IMR-90 (cell line): ENCODE measurements at regions not wholly inside any gene's neighbourhood (a gene's known extent, or its start where the extent isn't known, plus 50 kb on each side); places are given as distances from the start of the nearest gene placed in this dataset.

Source experiments
- ATAC-seq: fragments of 200-7000 bp; cut with Tn5 transposase; 2 replicates; pipeline ENCODE4 v1.9.1; 2020; ENCODE audit warnings: low read depth, mild to moderate bottlenecking, moderate library complexity
- BruUV-seq: library from RNA; stranded (reverse); fragments of 400-500 nt; replicated peaks from 2 replicates; lab custom pipeline; 2021; lab: Mats Ljungman, UMichigan
- CTCF ChIA-PET: fragments of 300-600 bp; formaldehyde crosslinking; extraction: SDS; loops from one replicate; lab custom pipeline; 2021; ENCODE audit warnings: antibody characterized with exemption; lab: Yijun Ruan, JAX
- POLR2A ChIA-PET: fragments of 300-600 bp; sonication (Branson Sonifier 250); formaldehyde crosslinking; loops from one replicate; lab custom pipeline; 2022; ENCODE audit warnings: antibody characterized with exemption; ENCODE audit not compliant: unreplicated experiment; lab: Charles Lee
- DNase-seq: peaks from one replicate; pipeline ENCODE4 v3.0.0; 2013
- H2AFZ ChIP-seq: replicated peaks from 2 replicates; pipeline ENCODE3; 2013; ENCODE audit warnings: low read length, mild to moderate bottlenecking; ENCODE audit not compliant: poor library complexity
- H2AK5ac ChIP-seq: 2 replicates; pipeline ENCODE4 v1.6.1; 2013; ENCODE audit warnings: low read depth, low read length, inconsistent platforms
- H2AK9ac ChIP-seq: replicated peaks from 2 replicates; pipeline ENCODE3; 2013; ENCODE audit warnings: mild to moderate bottlenecking, low read depth, low read length, moderate library complexity; ENCODE audit not compliant: poor library complexity
- H2BK120ac ChIP-seq: 2 replicates; pipeline ENCODE4 v1.6.1; 2013; ENCODE audit warnings: low read depth, low read length, inconsistent platforms
- H2BK15ac ChIP-seq: 3 replicates; pipeline ENCODE4 v1.6.1; 2013; ENCODE audit warnings: low read depth, low read length, inconsistent platforms
- H2BK20ac ChIP-seq: 2 replicates; pipeline ENCODE4 v1.6.1; 2013; ENCODE audit warnings: low read depth, mild to moderate bottlenecking, inconsistent platforms, low read length, moderate library complexity
- H2BK5ac ChIP-seq: 2 replicates; pipeline ENCODE4 v1.6.1; 2013; ENCODE audit warnings: mild to moderate bottlenecking, low read depth, low read length, inconsistent platforms; ENCODE audit not compliant: poor library complexity, severe bottlenecking
- H3K14ac ChIP-seq: replicated peaks from 2 replicates; pipeline ENCODE4 v1.6.1; 2013; ENCODE audit warnings: low read depth, low read length, inconsistent platforms
- H3K18ac ChIP-seq: 2 replicates; pipeline ENCODE4 v1.6.1; 2013; ENCODE audit warnings: low read depth, low read length, control low read depth
- H3K23ac ChIP-seq: 2 replicates; pipeline ENCODE4 v1.6.1; 2013; ENCODE audit warnings: low read depth, low read length, inconsistent platforms
- H3K27ac ChIP-seq: 2 replicates; pipeline ENCODE4 v1.5.1; 2013; ENCODE audit warnings: mild to moderate bottlenecking, control low read depth, low read length; ENCODE audit not compliant: insufficient read depth
- H3K27me3 ChIP-seq: 2 replicates; pipeline ENCODE4 v1.6.1; 2013; ENCODE audit warnings: low read length; ENCODE audit not compliant: control insufficient read depth, insufficient read depth
- H3K36me3 ChIP-seq: 2 replicates; pipeline ENCODE4 v1.6.1; 2013; ENCODE audit warnings: low read length, mixed read lengths; ENCODE audit not compliant: control insufficient read depth, insufficient read depth
- H3K4ac ChIP-seq: 2 replicates; pipeline ENCODE4 v1.6.1; 2013; ENCODE audit warnings: low read depth, low read length, inconsistent platforms
- H3K4me1 ChIP-seq: 2 replicates; pipeline ENCODE4 v1.6.1; 2013; ENCODE audit warnings: low read length, mixed read lengths; ENCODE audit not compliant: control insufficient read depth, insufficient read depth
- H3K4me2 ChIP-seq: 2 replicates; pipeline ENCODE4 v1.6.1; 2013; ENCODE audit warnings: low read depth, mild to moderate bottlenecking, control low read depth, low read length, moderate library complexity
- H3K4me3 ChIP-seq: 2 replicates; pipeline ENCODE4 v1.5.1; 2013; ENCODE audit warnings: low read depth, mild to moderate bottlenecking, control low read depth, low read length, moderate library complexity; ENCODE audit not compliant: insufficient read depth
- H3K56ac ChIP-seq: 2 replicates; pipeline ENCODE4 v1.6.1; 2013; ENCODE audit warnings: low read length, inconsistent platforms; ENCODE audit not compliant: insufficient read depth; ENCODE audit errors: extremely low read depth
- H3K79me1 ChIP-seq, 2 experiments: 2 replicates each; pipeline ENCODE4 v1.6.1; 2013; ENCODE audit warnings: low read length in 2 of 2, inconsistent platforms in 1 of 2, low read depth in 1 of 2
- H3K9ac ChIP-seq: 2 replicates; pipeline ENCODE4 v1.6.1; 2013; ENCODE audit warnings: low read depth, low read length, control low read depth
- H3K9me1 ChIP-seq: 2 replicates; pipeline ENCODE4 v1.6.1; 2013; ENCODE audit warnings: low read length, inconsistent platforms; ENCODE audit not compliant: insufficient read depth
- H3K9me3 ChIP-seq: 2 replicates; pipeline ENCODE4 v1.6.1; 2013; ENCODE audit warnings: low read length; ENCODE audit not compliant: control insufficient read depth, insufficient read depth
- H4K20me1 ChIP-seq: 2 replicates; pipeline ENCODE4 v1.6.1; 2013; ENCODE audit warnings: low read length, inconsistent platforms; ENCODE audit not compliant: insufficient read depth
- H4K5ac ChIP-seq: 2 replicates; pipeline ENCODE4 v1.6.1; 2013; ENCODE audit warnings: mild to moderate bottlenecking, low read depth, low read length, control low read depth
- H4K8ac ChIP-seq, 2 experiments: 2 replicates each; pipeline ENCODE4 v1.6.1; 2013; ENCODE audit warnings: low read depth in 2 of 2, low read length in 2 of 2, control low read depth in 1 of 2, inconsistent platforms in 1 of 2
- H4K91ac ChIP-seq: 2 replicates; pipeline ENCODE4 v1.6.1; 2013; ENCODE audit warnings: low read depth, low read length, inconsistent platforms; ENCODE audit not compliant: insufficient read depth
- BHLHE40 ChIP-seq: fragments of 150-350 bp; IDR thresholded peaks from 2 replicates; pipeline ENCODE4 v1.6.1; 2016; ENCODE audit warnings: mild to moderate bottlenecking, low read depth, low read length
- CHD1 ChIP-seq: IDR thresholded peaks from 2 replicates; pipeline ENCODE4 v1.6.1; 2012; ENCODE audit warnings: low read depth, low read length, improper control_type of control experiment
- FOS ChIP-seq: fragments of 150-350 bp; IDR thresholded peaks from 2 replicates; pipeline ENCODE4 v1.6.1; 2016; ENCODE audit warnings: low read depth, low read length
- MAFK ChIP-seq: IDR thresholded peaks from 2 replicates; pipeline ENCODE4 v1.6.1; 2012; ENCODE audit warnings: low read depth, low read length, improper control_type of control experiment
- NFE2L2 ChIP-seq: fragments of 150-350 bp; IDR thresholded peaks from 2 replicates; pipeline ENCODE4 v1.6.1; 2016; ENCODE audit warnings: low read depth, mild to moderate bottlenecking, low read length
- POLR2A ChIP-seq: IDR thresholded peaks from 2 replicates; pipeline ENCODE4 v1.6.1; 2012; ENCODE audit warnings: mild to moderate bottlenecking, low read depth, low read length
- RCOR1 ChIP-seq: IDR thresholded peaks from 2 replicates; pipeline ENCODE4 v1.6.1; 2012; ENCODE audit warnings: mild to moderate bottlenecking, low read length, improper control_type of control experiment; ENCODE audit not compliant: insufficient replicate concordance
- RFX5 ChIP-seq: IDR thresholded peaks from 2 replicates; pipeline ENCODE4 v1.8.0; 2012; ENCODE audit warnings: low read depth, mild to moderate bottlenecking, low read length, moderate library complexity
- SMC3 ChIP-seq: fragments of 150-350 bp; IDR thresholded peaks from 2 replicates; pipeline ENCODE4 v1.6.1; 2016; ENCODE audit warnings: low read depth, mild to moderate bottlenecking, antibody characterized with exemption, low read length, moderate library complexity
- WGBS, 2 experiments: methylation state at CpG; one replicate each; pipeline versions ENCODE4 v1.1.5 to v1.1.7; 2013; ENCODE audit warnings: missing lambda C conversion rate in 2 of 2; ENCODE audit not compliant: insufficient read length in 1 of 2; ENCODE audit errors: extremely low coverage in 2 of 2; 5-methylcytosine and 5-hydroxymethylcytosine counted together
- dilution Hi-C: fragments of 300-500 bp; cut with HindIII; formaldehyde crosslinking; loops from one replicate; pipeline ENCODE4 v1.14.3; 2018; ENCODE audit warnings: low sequenced_read_pairs; ENCODE audit not compliant: unreplicated experiment
- in situ Hi-C: fragments of 300-500 bp; cut with MboI; formaldehyde crosslinking; loops from 3 replicates; pipeline ENCODE4 v1.14.3; 2019; ENCODE audit warnings: low sequenced_read_pairs, inconsistent platforms, mixed read lengths
- intact Hi-C: fragments of 100-400 bp; cut with micrococcal nuclease; formaldehyde crosslinking; loops from 2 replicates; pipeline ENCODE4 v1.10.0; 2022
- TF ChIP-seq, protein P1 (sequence below): conservative IDR thresholded peaks from 2 replicates; pipeline ENCODE4 v1.5.1; 2012; ENCODE audit warnings: mild to moderate bottlenecking, low read depth, low read length, improper control_type of control experiment
- TF ChIP-seq, protein P2 (sequence below): fragments of 150-350 bp; IDR thresholded peaks from 2 replicates; pipeline ENCODE4 v1.6.1; 2016; ENCODE audit warnings: low read depth, mild to moderate bottlenecking, low read length, moderate library complexity, borderline replicate concordance
- TF ChIP-seq, protein P3 (sequence below): fragments of 150-350 bp; IDR thresholded peaks from 2 replicates; pipeline ENCODE4 v1.6.1; 2017; ENCODE audit warnings: mild to moderate bottlenecking, antibody characterized with exemption, low read length, low read depth

DNA sequence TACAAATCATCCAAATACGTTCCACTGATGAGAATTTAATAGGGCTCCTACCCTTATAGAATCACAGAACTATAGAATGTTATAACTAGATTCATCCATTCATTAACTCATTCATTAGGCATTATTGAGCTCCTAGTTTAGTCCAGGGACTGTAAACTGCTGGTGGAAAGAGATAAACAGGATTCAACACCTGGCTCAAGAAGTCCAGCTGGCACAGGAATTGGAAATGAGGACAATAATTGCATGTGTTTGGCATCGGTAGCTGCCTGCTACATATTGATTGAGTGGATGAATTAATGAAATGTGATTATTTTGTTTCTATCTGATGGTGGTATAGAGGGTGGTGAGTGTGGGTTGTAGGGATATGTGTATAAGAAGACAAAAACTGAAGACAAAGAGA, 100.8 kb upstream of the TLE1 start:
- H4K91ac ChIP-seq, result no peak overlapping the region
- no peak overlapping the region for H2BK20ac ChIP-seq
- DNase-seq (no peak), ATAC-seq (no peak)
- H2BK120ac ChIP-seq, result no peak overlapping the region
- H3K56ac ChIP-seq, result no peak overlapping the region
- no TSS peak for BruUV-seq
- peaks cover 2% of the 10 kb centered on the region for H3K4me1 ChIP-seq
- H2AFZ ChIP-seq, result no peak overlapping the region
- intact Hi-C loops, result no loop called here
- no peaks in the 10 kb centered on the region for H3K79me1 ChIP-seq
- H3K4me3 ChIP-seq, result no peak overlapping the region
- no peak overlapping the region for H2BK5ac ChIP-seq
- TF ChIP-seq POLR2A, result no peak
- TF ChIP-seq SMC3, result no peak
- no peak for TF ChIP-seq RCOR1
- TF ChIP-seq FOS, result no peak
- TF ChIP-seq MAFK, result no peak
- no peak for TF ChIP-seq BHLHE40
- TF ChIP-seq CHD1, result no peak
- TF ChIP-seq, protein P1, sequence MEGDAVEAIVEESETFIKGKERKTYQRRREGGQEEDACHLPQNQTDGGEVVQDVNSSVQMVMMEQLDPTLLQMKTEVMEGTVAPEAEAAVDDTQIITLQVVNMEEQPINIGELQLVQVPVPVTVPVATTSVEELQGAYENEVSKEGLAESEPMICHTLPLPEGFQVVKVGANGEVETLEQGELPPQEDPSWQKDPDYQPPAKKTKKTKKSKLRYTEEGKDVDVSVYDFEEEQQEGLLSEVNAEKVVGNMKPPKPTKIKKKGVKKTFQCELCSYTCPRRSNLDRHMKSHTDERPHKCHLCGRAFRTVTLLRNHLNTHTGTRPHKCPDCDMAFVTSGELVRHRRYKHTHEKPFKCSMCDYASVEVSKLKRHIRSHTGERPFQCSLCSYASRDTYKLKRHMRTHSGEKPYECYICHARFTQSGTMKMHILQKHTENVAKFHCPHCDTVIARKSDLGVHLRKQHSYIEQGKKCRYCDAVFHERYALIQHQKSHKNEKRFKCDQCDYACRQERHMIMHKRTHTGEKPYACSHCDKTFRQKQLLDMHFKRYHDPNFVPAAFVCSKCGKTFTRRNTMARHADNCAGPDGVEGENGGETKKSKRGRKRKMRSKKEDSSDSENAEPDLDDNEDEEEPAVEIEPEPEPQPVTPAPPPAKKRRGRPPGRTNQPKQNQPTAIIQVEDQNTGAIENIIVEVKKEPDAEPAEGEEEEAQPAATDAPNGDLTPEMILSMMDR, result no peak
- TF ChIP-seq RFX5, result no peak
- no peak for TF ChIP-seq NFE2L2
- TF ChIP-seq, protein P2, sequence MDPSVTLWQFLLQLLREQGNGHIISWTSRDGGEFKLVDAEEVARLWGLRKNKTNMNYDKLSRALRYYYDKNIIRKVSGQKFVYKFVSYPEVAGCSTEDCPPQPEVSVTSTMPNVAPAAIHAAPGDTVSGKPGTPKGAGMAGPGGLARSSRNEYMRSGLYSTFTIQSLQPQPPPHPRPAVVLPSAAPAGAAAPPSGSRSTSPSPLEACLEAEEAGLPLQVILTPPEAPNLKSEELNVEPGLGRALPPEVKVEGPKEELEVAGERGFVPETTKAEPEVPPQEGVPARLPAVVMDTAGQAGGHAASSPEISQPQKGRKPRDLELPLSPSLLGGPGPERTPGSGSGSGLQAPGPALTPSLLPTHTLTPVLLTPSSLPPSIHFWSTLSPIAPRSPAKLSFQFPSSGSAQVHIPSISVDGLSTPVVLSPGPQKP, result no peak
- TF ChIP-seq, protein P3, sequence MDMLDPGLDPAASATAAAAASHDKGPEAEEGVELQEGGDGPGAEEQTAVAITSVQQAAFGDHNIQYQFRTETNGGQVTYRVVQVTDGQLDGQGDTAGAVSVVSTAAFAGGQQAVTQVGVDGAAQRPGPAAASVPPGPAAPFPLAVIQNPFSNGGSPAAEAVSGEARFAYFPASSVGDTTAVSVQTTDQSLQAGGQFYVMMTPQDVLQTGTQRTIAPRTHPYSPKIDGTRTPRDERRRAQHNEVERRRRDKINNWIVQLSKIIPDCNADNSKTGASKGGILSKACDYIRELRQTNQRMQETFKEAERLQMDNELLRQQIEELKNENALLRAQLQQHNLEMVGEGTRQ, result no peak
- H3K9ac ChIP-seq, result no peak overlapping the region
- H4K20me1 ChIP-seq, result no peaks in the 10 kb centered on the region
- dilution Hi-C loops, result no loop called here
- H2AK9ac ChIP-seq, result no peak overlapping the region
- H3K18ac ChIP-seq, result no peak overlapping the region
- H4K8ac ChIP-seq, result no peak overlapping the region
- ChIA-PET POLR2A (no interaction called here), CTCF (no interaction called here)
- no peak overlapping the region for H3K4me2 ChIP-seq
- no peak overlapping the region for H4K5ac ChIP-seq
- H2BK15ac ChIP-seq, result no peak overlapping the region
- H3K4ac ChIP-seq, result no peak overlapping the region
- no peak overlapping the region for H2AK5ac ChIP-seq
- in situ Hi-C loops, result no loop called here
- H3K23ac ChIP-seq, result no peak overlapping the region
- no CpG with 5 or more reads among the region's 2 CpGs for WGBS, 2 experiments
- H3K14ac ChIP-seq, result no peak overlapping the region
- H3K27me3 ChIP-seq, result no peaks in the 10 kb centered on the region
- H3K36me3 ChIP-seq, result no peaks in the 10 kb centered on the region
- H3K9me1 ChIP-seq, result 0 out of 2 replicates have a peak, but pooled peaks cover 2% of the 10 kb centered on the region
- no peaks in the 10 kb centered on the region for H3K9me3 ChIP-seq
- no peak overlapping the region for H3K27ac ChIP-seq
